Liver (tissue), 3 donors: ENCODE measurements at regions not wholly inside any gene's neighbourhood (a gene's known extent, or its start where the extent isn't known, plus 50 kb on each side); places are given as distances from the start of the nearest gene placed in this dataset.

Source experiments
- CTCF ChIP-seq: fragments of 150-350 bp; IDR thresholded peaks from 2 replicates; pipeline ENCODE4 v1.5.1; 2017; ENCODE audit warnings: improper control_type of control experiment, low read depth, low read length; ENCODE audit not compliant: missing input control
- MAX ChIP-seq: IDR thresholded peaks from 2 replicates; pipeline ENCODE4 v1.6.1; 2016; ENCODE audit warnings: antibody characterized with exemption
- RAD21 ChIP-seq, 2 donors: IDR thresholded peaks; 2 replicates each; pipeline ENCODE4 v1.6.1; 2016; ENCODE audit warnings: antibody characterized with exemption in 2 of 2, mild to moderate bottlenecking in 2 of 2
- REST ChIP-seq: IDR thresholded peaks from 2 replicates; pipeline ENCODE4 v1.6.1; 2016; ENCODE audit warnings: antibody characterized with exemption, mild to moderate bottlenecking
- SP1 ChIP-seq: IDR thresholded peaks from 2 replicates; pipeline ENCODE4 v1.6.1; 2018; ENCODE audit warnings: antibody characterized with exemption, mild to moderate bottlenecking
- YY1 ChIP-seq: IDR thresholded peaks from 2 replicates; pipeline ENCODE4 v1.6.1; 2016; ENCODE audit warnings: antibody characterized with exemption, mild to moderate bottlenecking
- donor health status: healthy.
- donor health status: healthy.

- TF ChIP-seq RAD21 (IDR thresholded peaks at IDR 0.05) (no peak), CTCF (no peak), SP1 (no peak), MAX (no peak), YY1 (no peak), REST (no peak)
These were observed 135.9 kb upstream of the HMCN1 start for GRCh38 chr1:185598332-185598731.
